ENCODE measurements at regions not wholly inside any gene's neighbourhood (a gene's known extent, or its start where the extent isn't known, plus 50 kb on each side); places are given as distances from the start of the nearest gene placed in this dataset.

GRCh38 chr12:102616692-102617091 is 136.3 kb upstream of the IGF1 start:
- TF ChIP-seq REST (IDR thresholded peaks at IDR 0.05; ENCODE audit: low read depth) (no peak), ZBTB7A (IDR thresholded peaks at IDR 0.05; ENCODE audit: low read depth) (no peak), CREB1 (IDR thresholded peaks at IDR 0.05; ENCODE audit: low read depth) (no peak), EP300 (IDR thresholded peaks at IDR 0.05; ENCODE audit: borderline replicate concordance) (no peak), NFIC (IDR thresholded peaks at IDR 0.05) (no peak), TEAD4 (IDR thresholded peaks at IDR 0.05) (no peak), CEBPB (IDR thresholded peaks at IDR 0.05) (no peak), EGR1 (IDR thresholded peaks at IDR 0.05) (no peak), YY1 (IDR thresholded peaks at IDR 0.05; ENCODE audit: low read depth) (no peak), TAF1 (IDR thresholded peaks at IDR 0.05; ENCODE audit: low read depth) (no peak), TCF12 (IDR thresholded peaks at IDR 0.05; ENCODE audit: low read depth) (no peak), RAD21 (IDR thresholded peaks at IDR 0.05; ENCODE audit: low read depth) (no peak), MAX (IDR thresholded peaks at IDR 0.05) (no peak), FOXM1 (IDR thresholded peaks at IDR 0.05; ENCODE audit: borderline replicate concordance, low read depth) (no peak)
- TF ChIP-seq, protein P1, sequence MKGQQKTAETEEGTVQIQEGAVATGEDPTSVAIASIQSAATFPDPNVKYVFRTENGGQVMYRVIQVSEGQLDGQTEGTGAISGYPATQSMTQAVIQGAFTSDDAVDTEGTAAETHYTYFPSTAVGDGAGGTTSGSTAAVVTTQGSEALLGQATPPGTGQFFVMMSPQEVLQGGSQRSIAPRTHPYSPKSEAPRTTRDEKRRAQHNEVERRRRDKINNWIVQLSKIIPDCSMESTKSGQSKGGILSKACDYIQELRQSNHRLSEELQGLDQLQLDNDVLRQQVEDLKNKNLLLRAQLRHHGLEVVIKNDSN (IDR thresholded peaks at IDR 0.05) = no peak

- TF ChIP-seq, protein P1 (IDR thresholded peaks at IDR 0.05) = no peak
- no peak for TF ChIP-seq TEAD4 (IDR thresholded peaks at IDR 0.05)
Measured at GRCh38 chr12:102611995-102612394, 131.6 kb upstream of the IGF1 start.

- TF ChIP-seq EP300 (IDR thresholded peaks at IDR 0.05; ENCODE audit: borderline replicate concordance) (no peak), CREB1 (IDR thresholded peaks at IDR 0.05; ENCODE audit: low read depth) (no peak), NFIC (IDR thresholded peaks at IDR 0.05) (no peak), RAD21 (IDR thresholded peaks at IDR 0.05; ENCODE audit: low read depth) (no peak), REST (IDR thresholded peaks at IDR 0.05; ENCODE audit: low read depth) (no peak)
Measured at GRCh38 chr12:102609996-102610395, 129.6 kb upstream of the IGF1 start.

- TF ChIP-seq MAX (IDR thresholded peaks at IDR 0.05) = no peak
- TF ChIP-seq TAF1 (IDR thresholded peaks at IDR 0.05; ENCODE audit: low read depth) = no peak
- TF ChIP-seq CEBPB (IDR thresholded peaks at IDR 0.05) = no peak
- TF ChIP-seq REST (IDR thresholded peaks at IDR 0.05; ENCODE audit: low read depth) = no peak
- TF ChIP-seq, protein P1 (IDR thresholded peaks at IDR 0.05) = no peak
- no peak for TF ChIP-seq YY1 (IDR thresholded peaks at IDR 0.05; ENCODE audit: low read depth)
- no peak for TF ChIP-seq EGR1 (IDR thresholded peaks at IDR 0.05)
Measured at GRCh38 chr12:102603021-102603420, 122.7 kb upstream of the IGF1 start.

- TF ChIP-seq EP300 (IDR thresholded peaks at IDR 0.05; ENCODE audit: borderline replicate concordance) = no peak
- no peak for TF ChIP-seq EGR1 (IDR thresholded peaks at IDR 0.05)
- TF ChIP-seq CEBPB (IDR thresholded peaks at IDR 0.05) = no peak
- no peak for TF ChIP-seq FOXM1 (IDR thresholded peaks at IDR 0.05; ENCODE audit: borderline replicate concordance, low read depth)
- TF ChIP-seq CREB1 (IDR thresholded peaks at IDR 0.05; ENCODE audit: low read depth) = no peak
- TF ChIP-seq TAF1 (IDR thresholded peaks at IDR 0.05; ENCODE audit: low read depth) = no peak
- no peak for TF ChIP-seq REST (IDR thresholded peaks at IDR 0.05; ENCODE audit: low read depth)
- TF ChIP-seq MAX (IDR thresholded peaks at IDR 0.05) = no peak
- TF ChIP-seq TEAD4 (IDR thresholded peaks at IDR 0.05) = no peak
- TF ChIP-seq TCF12 (IDR thresholded peaks at IDR 0.05; ENCODE audit: low read depth) = no peak
Measured at GRCh38 chr12:102602521-102602920, 122.2 kb upstream of the IGF1 start.

Measured in Ishikawa (cell line).